ENCODE measurements at regions not wholly inside any gene's neighbourhood (a gene's known extent, or its start where the extent isn't known, plus 50 kb on each side); places are given as distances from the start of the nearest gene placed in this dataset.

DNA sequence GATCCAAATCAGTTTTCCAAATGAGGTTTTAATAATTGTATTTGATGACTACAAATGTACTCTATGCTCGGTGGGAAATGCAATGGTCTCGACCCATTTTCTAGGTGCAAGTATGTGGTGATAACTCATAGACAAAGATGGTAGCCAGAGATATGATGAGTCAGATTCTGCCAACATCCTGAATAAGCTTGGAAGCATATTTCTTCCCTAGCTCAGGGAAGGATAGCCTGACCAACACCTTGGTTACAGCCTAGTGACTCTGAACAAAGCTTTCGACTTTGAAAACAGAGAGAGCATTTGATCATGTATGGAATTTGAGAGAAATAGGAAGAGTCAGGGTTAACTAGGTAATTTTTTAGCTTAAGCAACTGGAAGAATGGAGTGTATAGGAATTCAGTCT is 128.3 kb upstream of the MYOCD start:
- no peak for DNase-seq

DNA sequence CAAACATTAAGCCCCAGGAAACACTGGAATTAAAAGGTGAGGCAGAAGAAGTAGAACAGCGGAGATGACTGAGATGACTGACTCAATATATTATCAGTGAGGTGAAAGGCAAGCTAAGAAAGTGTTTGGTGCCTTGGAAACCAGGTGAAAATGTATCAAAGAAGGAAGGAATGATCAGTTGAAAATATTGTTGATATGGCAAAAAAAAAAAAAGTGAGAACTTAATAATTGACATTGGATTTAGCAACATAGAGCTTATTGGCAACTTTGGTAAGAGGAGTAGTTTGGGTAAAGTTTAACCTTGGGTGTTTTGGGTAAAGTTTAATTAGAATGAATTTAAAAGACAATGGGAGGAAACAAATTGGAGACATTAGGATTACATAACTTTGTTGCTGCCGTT is 127.7 kb upstream of the MYOCD start:
- DNase-seq, result no peak

DNA sequence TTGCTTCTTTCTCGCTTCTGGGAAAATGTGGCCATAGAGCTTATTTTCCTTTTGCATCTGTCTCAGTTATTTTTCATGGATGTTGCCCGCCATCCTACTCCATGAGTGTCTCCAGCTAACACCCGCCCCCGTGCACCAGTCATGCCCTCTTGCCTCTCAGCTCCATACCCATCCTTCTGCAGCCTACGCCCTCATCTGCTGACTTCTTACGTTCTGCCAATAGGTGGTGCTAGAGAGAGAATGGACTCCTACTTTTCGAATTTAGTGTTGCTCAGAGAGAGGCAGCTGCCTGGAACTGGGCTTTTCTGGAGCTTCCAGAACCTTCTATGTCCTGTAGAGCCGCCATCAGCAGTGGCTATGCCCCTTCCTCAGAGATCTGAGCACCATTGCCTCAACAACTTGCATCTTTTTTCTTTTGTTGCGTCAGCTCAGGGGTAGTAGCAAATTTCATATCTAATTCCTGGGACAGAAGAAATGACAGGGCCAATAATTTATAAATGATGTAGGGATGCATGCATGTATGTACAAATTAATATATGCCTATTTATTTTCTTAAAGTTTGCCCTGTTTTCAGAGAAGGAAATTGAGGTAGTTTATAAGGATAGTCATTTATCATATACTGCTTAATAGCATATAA is 119.7 kb upstream of the MYOCD start:
- DNase-seq, result peak; percentile 0

DNA sequence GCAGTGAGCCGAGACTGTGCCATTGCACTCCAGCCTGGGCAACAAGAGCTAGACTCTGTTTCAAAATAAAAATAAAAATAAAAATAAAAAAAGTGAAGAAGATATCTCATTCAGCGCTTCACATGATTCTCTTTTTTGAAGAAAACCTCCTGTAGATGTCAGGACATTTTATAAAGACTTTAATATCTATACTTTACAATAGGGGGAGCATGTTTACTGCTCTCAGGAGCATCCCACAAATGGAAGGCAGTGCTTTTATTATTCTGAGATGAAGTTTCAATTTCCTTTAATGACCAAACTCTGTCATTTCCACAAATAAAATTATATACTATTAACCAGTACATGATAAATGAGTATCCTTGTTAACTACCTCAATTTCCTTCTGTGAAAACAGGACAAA is 118.7 kb upstream of the MYOCD start:
- DNase-seq, result no peak

DNA sequence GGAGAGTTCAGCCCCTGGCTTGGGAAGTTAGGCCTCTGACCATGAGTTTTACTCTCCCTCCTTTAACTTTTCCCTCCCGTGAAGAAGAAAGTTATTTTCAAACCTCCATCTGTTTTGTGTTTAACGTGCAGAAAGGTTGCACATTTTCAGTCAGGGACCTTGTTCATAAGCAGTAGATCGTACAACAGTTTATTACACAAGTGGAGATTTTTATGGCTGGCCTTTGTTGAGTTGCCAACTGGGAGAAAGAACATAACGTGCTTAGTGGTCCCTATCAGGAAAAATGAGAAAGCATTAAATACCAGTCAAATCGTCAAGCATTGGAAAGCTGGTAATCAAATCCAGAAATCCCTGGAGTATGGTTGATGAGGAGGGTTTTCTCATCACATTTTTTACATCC is 117.9 kb upstream of the MYOCD start:
- DNase-seq, result no peak

DNA sequence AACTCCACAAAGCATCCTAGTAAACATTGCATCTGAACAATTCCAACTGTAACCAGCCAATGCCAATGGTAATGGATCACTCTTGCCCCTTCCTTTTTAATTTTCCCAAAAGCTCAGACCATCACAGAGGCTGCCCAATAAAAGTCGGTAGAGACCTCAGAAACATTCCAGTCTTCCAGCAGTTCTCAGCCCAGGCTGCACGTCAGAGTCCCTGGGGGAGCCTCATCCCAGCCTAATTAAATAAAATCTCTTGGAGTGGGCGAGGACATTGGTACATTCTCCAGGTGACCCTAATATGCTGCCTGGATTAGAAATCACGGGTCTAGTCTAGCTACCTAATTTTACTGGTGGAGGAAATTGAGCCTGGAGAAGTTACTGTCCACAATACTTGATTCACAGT is 117.1 kb upstream of the MYOCD start:
- no peak for DNase-seq

DNA sequence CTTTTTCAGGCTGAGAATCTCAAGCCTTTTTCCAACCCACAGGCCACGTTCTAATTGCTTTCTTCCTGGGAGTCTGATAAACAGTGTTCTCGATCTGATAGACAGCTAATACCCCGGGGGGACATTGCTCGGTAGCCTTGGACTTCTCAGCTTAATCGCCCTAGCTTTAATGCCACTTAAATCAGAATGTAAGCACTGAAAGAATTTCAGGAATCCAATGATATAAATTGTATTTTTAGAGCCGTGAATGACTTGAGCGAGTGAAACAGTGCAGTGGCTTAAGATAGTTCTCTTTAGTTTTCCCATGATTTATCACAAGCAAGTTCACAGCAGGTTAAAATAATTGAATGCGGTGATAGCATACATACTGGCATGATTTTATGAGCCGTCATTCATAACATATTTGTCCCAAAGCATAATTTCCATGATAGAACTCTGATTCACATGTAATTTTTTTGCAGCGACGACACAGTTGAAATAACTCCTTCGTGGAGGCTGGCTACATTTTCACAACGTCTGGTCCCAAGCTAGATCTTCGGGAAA is 116.1 kb upstream of the MYOCD start:
- no peak for DNase-seq

DNA sequence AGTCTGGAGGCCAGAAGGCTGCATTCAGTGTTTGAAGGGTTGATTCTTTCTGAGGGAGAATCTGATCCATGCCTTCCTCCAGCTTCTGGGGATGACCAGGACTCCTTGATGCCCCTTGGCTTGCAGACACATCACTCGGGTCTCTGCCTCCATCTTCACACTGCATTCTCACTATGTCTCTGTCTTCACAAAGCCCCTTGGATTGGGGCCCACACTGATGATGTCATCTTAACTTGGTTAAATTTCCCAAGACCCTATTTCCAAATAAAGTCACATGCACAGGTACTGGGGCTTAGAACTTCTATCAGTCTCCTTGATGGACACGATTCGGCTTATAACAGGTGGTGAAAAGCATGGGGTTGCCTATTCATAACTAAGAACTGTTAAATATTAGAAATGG is 112.1 kb upstream of the MYOCD start:
- DNase-seq, result no peak

DNA sequence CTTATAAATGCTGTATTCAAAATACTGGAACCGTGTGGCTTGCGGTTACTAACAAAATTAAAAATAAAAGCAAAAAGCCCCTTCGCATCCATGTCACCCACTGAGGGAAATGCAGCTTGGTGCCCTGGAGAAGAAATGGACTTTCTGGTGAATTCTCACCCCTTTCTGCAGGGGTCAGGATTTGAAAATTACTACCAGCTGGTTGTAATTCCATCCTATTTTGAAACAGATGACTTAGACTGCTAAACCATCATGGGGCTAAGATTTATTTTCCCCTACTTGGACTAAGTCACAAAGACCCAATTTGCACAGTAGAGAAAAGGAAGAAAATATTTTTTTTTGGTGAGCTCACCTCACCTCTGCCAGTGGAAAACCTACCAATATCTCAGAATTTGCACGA is 111.4 kb upstream of the MYOCD start:
- no peak for DNase-seq

DNA sequence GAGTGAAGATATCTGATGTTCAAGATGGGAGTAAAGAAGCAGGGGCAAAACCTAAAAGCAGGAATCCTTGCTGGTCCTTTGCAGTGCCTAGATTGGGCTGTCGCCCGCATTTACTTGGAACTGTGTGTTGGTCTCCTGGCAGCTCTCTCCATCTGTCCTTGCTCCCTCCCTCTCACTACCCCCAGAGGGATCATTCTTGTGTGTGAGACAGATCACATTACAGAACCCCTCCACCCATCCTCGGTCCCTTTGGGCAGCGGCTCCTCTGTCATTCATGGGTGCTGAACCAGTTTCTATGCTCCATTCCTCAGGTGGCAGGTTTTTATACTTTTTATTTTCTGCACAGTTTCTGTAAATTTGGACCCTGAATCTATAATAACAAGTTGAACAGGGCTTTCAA is 99.4 kb upstream of the MYOCD start:
- DNase-seq, result no peak

DNA sequence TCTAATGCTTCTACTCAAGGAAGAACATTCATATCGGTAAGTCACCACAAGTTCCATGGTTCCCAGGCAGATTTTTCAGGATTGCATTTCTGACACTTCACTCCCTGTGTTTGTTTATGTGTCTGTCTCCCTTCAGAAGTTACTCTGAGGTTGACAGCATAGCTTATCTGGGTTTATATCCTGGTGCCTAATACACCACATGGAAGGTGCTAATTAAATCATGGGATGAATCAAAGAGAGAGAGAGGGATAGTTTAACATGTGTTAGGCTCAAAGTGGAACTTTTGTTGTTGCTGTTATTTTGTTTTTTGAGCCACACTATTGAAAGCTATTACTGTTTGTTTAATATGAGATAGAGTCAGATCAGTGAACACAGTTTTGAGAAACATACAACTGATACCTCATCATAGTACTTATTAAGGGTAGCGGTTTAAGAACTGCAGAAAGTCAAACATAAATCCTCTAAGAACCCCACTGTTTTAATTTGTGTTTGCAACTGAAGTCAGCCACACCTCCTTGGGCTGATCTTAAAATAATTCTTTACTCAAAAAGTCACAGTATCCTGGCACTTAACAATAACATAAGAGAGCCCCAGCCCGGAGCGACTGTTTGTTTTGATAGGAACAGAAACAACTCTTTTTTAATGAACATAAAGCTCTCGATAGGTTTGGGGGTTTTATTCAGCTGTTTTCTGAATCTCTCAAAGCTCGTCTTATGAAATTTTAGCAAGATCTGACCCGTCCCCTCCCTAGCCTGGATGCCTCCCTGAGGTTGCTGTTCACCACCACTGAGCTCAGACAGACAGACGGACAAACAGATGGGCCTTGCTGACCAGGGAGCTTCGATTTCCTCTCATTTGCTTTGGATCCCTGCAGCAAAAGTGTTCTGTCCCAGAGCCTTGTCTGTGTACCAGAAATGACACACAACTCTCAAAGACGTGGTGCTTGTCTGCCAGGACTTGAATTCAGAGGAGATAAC is 98.3 kb upstream of the MYOCD start:
- no peak for DNase-seq

DNA sequence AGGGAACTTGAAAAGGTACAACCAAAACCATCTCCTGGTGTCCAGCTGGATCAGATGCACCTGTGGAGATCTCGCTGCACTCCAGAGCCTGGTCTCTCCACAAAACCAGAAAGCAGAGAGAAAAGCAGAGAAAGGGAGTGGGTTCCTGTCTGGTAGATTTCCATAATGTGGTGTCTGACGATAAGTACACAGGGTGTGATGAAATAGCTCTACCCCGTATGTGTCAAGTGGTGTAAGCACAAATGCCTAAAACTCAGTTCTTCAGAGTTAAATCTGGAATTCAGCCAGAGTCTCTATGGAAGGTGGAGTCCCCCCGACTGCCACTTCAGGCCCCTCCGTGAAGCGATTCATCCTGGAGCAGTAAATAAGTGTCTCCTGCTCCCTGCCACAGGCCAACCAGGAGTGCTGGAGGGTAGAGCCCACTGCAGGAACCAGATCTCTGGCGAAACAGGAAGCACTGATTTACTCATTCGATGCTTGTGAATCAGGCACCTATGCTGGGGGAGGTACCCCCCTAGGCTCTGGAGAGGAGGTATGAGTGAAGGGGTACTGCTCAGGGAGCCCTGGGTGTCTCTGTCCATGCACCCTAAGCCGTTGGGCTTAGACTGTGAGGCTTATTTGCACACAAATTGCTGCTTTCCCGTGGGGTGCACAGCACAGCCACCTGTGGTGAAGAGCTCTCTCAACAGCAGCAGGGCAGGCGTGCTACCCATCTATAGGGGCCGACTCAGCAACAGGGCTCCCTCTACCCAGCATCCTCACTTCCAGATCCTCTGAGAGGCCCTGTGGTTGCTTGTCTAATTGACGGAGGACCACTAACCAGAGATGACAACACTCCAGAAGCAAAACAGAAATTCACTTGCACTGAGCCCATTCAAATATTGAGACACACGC is 97.1 kb upstream of the MYOCD start:
- DNase-seq, result no peak

DNA sequence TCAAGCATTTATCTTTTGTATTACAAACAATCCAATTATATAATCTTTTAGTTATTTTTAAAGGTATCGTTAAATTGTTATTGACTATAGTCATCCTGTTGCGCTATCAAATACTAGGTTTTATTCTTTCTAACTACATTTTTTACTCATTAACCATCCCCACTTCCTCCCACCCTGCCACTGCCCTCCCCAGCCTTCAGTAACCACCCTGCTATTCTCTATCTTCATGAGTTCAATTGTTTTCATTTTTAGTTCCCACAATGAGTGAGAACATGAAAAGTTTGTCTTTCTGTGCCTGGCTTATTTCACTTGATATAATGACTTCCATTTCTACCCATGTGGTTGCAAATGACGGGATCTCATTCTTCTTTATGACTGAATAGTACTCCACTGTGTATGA is 94.1 kb upstream of the MYOCD start:
- DNase-seq, result no peak

DNA sequence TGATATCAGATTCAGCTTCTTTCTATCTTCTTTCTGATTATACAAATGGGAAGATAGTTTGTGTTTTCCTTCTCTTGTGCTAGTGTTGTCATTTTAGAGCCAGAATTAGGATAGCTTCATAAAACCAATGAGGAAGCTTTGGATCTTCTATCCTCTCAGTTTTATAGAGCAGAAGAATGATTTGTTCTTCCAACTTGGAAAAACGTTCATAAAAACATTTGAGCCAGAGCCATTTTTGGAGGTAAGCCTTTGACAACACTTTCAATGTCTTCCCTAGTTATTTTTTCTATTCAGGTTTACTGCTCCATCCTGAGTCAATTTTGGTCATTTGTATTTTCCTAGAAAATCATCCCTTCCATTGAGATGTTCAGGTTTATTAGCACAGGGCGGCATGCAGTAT is 91.2 kb upstream of the MYOCD start:
- no peak for DNase-seq

DNA sequence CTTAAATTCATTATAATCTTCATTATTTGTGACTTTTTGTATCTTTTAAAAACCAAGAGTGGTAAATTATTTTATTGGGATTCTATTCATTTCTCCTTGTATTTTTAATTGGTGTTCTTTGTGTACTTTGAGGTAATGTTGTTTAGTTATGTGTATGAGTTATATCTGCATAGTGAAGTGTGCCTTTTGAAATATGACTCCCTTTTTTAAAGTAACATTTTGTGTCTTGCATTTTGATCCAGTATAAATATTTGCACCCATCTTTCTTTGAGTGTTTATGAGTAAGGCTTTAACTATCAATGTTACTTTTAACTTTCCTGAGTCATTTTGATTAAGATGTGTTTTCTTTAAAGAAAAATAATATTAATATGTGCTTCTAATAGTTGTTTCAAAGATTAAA is 90.0 kb upstream of the MYOCD start:
- no peak for DNase-seq

DNA sequence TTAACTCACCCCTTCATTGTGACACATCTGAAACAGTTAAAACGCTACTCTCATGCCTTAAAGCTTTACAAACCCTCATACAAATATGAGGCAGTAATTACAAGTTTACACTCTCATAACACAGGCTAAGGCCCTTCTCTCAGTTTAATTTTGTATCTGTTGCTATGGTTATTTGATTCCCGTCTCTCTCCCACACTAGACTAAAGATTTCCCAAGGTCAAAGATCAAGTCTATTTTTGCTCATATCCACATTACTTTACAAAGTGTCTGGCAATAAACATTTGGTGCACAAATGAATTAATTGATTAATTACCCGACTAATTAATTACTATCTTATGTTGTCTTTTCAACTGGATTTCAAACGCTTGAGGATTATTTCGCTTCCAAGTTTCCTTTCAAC is 86.4 kb upstream of the MYOCD start:
- no peak for DNase-seq

DNA sequence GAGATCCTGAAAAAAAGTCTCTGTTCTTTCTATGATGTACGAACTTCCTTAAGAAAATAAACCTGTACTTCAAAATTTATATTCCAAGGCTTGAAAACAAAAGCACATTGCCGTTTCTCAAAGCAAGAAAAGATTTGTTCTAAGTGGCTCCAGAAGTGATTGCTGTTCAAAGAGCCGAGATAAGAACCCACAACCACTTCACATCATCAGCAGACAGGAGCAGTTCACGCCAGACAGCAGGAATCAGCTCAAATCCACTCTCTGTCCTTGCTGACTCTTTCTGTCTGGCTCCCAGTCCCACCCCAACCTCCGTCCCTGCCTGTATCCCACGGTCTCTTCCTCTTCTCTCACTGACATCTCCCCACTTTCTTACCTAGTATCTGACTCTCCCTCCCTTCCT is 85.0 kb upstream of the MYOCD start:
- no peak for DNase-seq

DNA sequence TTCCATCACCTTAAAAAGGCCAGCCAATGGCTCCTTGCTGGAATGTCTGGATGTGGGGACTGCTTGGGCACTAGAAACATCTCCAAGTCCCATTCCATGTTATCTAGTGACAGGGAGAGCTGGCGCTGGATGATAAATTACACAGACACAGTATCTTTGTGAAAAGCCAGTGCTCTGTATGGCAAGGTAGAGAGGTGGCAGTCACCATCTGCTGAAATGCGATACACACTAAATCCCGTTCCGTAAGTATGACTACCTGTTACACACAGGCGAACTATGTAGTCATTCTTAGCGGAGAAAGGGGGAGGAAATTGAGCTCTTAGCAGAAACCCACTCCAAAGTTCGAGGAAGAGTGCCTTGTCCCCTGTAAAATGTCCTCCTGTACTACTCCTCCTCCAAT is 81.0 kb upstream of the MYOCD start:
- DNase-seq, result no peak

DNA sequence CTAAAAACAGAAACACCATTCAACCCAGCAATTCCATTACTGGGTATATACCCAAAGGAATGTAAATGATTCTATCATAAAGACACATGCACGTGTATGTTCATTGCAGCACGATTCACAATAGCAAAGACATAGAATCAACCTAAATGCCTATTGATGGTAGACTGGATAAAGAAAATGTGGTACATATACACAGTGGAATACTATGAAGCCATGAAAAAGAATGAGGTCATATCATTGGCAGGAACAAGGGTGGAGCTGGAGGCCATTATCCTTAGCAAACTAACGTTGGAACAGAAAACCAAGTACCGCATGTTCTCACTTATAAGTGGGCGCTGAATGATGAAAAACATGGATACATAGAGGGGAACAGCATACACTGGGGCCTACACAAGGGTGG is 77.2 kb upstream of the MYOCD start:
- DNase-seq, result no peak

DNA sequence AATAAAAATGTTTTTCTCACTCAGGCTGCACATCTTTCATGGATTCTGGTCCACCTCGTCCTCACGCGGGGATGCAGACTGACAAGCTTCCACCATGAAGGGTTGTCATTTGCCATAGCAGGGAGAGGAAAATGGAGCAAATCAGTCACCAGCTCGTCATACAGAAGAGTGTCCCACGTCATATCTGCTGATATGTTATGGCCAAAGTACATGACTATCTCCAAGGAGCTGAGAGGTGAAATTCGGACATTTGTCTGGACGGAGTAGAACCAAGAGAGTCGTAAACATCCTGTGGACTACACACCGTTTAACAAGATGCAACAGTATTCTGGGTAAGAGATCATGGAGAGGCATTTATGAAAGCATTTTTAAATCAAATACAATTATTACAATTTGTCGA is 75.3 kb upstream of the MYOCD start:
- DNase-seq, result no peak

DNA sequence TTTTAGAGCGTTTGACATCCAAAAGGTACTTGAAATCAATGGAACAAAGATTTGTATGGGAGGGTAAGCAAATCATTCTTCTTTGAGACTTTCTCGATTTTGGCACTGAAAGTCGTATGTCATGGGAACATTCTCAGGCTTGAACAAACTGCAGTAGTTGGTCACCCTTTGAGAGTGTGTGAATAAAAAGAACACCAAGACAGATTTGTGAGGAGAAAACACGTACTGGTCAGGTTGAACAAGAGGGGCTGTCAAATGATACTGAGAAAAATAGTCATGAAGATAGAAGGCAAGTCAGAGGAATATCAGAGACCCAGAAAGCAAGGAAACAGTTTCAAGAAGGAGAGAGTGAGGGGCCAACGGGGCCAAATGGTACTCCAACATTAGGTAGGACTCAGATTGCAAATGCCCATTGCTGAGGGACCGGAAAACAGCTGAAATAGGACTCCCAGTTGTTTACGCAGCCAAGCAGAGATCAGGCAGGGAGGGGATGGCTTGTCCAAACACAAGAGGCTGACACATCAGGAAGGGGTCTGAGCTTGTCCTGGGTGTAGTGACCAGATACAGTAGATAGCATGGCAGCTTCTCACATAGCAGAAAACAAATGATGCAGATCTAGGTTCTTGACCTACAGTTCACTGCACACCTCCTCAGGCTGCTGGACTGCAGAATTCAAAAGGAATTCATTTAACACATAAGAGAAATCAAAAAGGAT is 74.5 kb upstream of the MYOCD start:
- DNase-seq, result no peak

DNA sequence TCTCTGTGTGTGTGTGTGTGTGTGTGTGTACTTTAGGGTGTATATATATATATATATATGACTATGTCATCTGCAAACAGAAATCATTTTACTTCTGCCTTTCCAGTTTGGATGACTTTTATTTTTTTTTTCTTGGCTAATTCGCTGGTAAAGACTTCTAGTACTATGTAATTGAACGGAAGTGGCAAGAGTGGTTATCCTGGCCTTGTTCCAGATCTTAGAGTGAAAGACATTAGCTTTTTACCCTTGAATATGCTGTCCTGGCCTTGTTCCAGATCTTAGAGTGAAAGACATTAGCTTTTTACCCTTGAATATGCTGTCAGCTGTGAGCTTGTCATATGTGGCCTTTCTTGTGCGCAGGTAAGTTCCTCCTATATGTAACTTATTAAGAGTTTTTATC is 72.7 kb upstream of the MYOCD start:
- no peak for DNase-seq

DNA sequence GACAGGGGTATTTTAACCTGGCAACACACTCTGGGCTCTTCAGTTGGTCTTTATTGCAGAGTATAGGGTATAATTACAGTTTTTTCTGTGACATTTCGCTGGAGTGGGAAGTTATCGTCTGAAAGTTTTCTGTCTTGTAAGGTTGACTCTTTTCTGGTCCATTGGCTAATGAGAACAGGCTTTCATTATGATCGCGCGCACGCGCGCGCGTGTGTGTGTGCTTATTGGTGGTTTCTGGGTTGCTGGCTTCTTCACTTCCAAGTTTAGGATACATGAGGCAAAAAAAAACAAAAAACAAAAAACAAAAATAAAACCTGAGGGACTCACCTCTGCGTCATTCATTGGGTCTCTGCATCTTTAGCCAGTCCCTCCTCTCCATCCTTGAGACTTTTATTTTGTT is 68.7 kb upstream of the MYOCD start:
- DNase-seq, result no peak
